22Rv1 (cell line): ENCODE measurements at regions not wholly inside any gene's neighbourhood (a gene's known extent, or its start where the extent isn't known, plus 50 kb on each side); places are given as distances from the start of the nearest gene placed in this dataset.

Experiments used
- H3K27ac ChIP-seq: fragments of 450-650 bp; 2 replicates; pipeline ENCODE4 v1.5.1; 2017
- CTCF ChIP-seq: fragments of 450-650 bp; IDR thresholded peaks from 2 replicates; pipeline ENCODE4 v1.5.1; 2017; ENCODE audit warnings: mild to moderate bottlenecking
- ZFX ChIP-seq: fragments of 450-650 bp; IDR thresholded peaks from 2 replicates; pipeline ENCODE4 v1.6.1; 2017; ENCODE audit warnings: antibody characterized with exemption, borderline replicate concordance

GRCh38 chr13:103238441-103238840 lies 172.2 kb upstream of the SLC10A2 start:
- TF ChIP-seq ZFX, result no peak
- TF ChIP-seq CTCF, result no peak
- H3K27ac ChIP-seq, result no peak overlapping the region

DNA sequence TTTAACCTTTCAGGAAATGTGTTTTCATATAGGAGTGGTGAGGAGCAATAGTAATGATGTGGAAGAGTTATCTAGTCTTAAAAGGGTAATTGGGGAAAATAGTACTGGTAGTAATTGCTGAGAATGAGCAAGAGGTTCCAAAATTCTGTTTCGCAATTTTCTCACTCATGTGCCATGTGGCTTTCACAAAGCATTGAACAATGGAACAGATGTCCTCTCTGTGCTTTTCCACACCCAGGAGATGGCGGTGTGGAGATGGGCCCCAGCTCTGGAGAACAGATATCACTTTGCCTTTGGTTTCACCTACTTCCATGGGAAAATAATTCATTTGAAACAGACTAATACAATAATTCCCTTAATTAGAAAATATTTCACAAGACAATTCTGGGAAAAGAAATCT lies 170.0 kb upstream of the SLC10A2 start:
- H3K27ac ChIP-seq, result no peak overlapping the region
- peak; percentile 15; the same call in 1 of the 2 replicates for TF ChIP-seq CTCF
- no peak for TF ChIP-seq ZFX

GRCh38 chr13:103229674-103230073 lies 163.5 kb upstream of the SLC10A2 start:
- no peak for TF ChIP-seq CTCF
- no peak for TF ChIP-seq ZFX
- H3K27ac ChIP-seq, result no peak overlapping the region

DNA sequence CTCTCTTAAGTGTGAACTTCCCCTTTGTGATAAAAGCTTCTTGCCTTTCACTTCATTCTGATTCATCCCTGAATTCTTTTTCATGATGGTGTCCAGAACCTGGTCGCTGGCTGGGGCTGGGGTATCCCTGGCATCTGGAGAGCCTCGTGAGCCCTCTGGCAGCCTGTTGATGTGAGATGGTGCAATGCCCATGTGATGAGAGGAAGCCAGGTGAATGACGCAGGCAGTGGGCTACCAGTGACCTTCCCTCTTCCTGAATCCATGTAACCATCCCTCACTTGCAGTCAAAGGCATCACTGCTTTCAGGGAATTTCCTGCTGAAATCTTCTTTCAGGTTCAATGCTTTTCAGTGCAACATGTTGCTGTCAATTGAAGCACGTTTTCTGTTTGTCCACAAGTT lies 158.6 kb upstream of the SLC10A2 start:
- no peak for TF ChIP-seq ZFX
- no peak for TF ChIP-seq CTCF
- no peak overlapping the region for H3K27ac ChIP-seq

DNA sequence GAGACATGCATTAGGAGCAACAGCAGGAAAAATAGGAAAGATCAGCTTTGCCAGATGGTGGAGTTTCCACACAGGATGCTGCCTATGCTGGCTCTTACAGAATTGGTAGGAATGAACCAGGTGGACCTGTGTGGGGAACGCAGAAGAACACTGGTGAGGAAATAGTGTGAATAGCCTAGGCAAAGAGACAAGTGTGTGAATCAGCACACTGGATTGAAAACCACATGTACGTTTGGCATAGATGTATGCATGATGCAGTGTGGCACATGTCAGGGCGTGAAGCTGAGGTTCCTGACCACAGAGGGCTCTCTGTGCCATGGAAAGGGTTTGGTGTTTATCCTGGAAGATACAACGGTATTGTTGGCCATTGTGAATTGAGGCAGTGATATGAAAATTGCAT lies 156.5 kb upstream of the SLC10A2 start:
- no peak for TF ChIP-seq CTCF
- TF ChIP-seq ZFX, result no peak
- no peak overlapping the region for H3K27ac ChIP-seq

- no peak overlapping the region for H3K27ac ChIP-seq
- TF ChIP-seq ZFX (no peak), CTCF (no peak)
Observed at GRCh38 chr13:103218253-103218652, 152.0 kb upstream of the SLC10A2 start.

- TF ChIP-seq ZFX, result no peak
- no peak for TF ChIP-seq CTCF
- no peak overlapping the region for H3K27ac ChIP-seq
Observed at GRCh38 chr13:103213152-103213551, 146.9 kb upstream of the SLC10A2 start.
